GM19035 (cell line): ENCODE measurements at regions not wholly inside any gene's neighbourhood (a gene's known extent, or its start where the extent isn't known, plus 50 kb on each side); places are given as distances from the start of the nearest gene placed in this dataset.
"Not testable (repeated sequence)": the region's sequence is repeated elsewhere in the genome, so short reads cannot be mapped to it uniquely, and the experiment has no call there.

Source experiments
- ATAC-seq: cut with Tn5 transposase; IDR thresholded peaks from one replicate; pipeline ENCODE4 v1.9.1; 2021; ENCODE audit not compliant: unreplicated experiment

- ATAC-seq = no peak
Observed at GRCh38 chr3:519026-519425, 322.5 kb downstream of the CHL1 start.

- no peak for ATAC-seq
Observed at GRCh38 chr3:522888-523287, 326.3 kb downstream of the CHL1 start.

- ATAC-seq = no peak
Observed at GRCh38 chr3:525415-525814, 328.9 kb downstream of the CHL1 start.

GRCh38 chr3:535566-536416 is 339.2 kb downstream of the CHL1 start:
- no peak for ATAC-seq

GRCh38 chr3:536417-536813 is 339.9 kb downstream of the CHL1 start:
- ATAC-seq = no peak

GRCh38 chr3:541062-541801 is 344.7 kb downstream of the CHL1 start:
- no peak for ATAC-seq

- ATAC-seq = no peak
Observed at GRCh38 chr3:542021-542420, 345.5 kb downstream of the CHL1 start.

GRCh38 chr3:549636-550035 is 353.1 kb downstream of the CHL1 start:
- ATAC-seq = no peak

- no peak for ATAC-seq
Observed at GRCh38 chr3:550471-550870, 353.9 kb downstream of the CHL1 start.

GRCh38 chr3:557972-558371 is 361.4 kb downstream of the CHL1 start:
- ATAC-seq = peak; percentile 99

- ATAC-seq = no peak
Observed at GRCh38 chr3:567488-568185, 371.1 kb downstream of the CHL1 start.

- ATAC-seq = not testable (repeated sequence)
Observed at GRCh38 chr3:579529-579928, 383.0 kb downstream of the CHL1 start.

GRCh38 chr3:589066-589465 is 392.5 kb downstream of the CHL1 start:
- ATAC-seq = not testable (repeated sequence)

- peak; percentile 63 for ATAC-seq
Observed at GRCh38 chr3:597304-597703, 400.7 kb downstream of the CHL1 start.

- ATAC-seq = not testable (repeated sequence)
Observed at GRCh38 chr3:597746-598145, 401.2 kb downstream of the CHL1 start.

GRCh38 chr3:607480-607879 is 410.9 kb downstream of the CHL1 start:
- ATAC-seq = not testable (repeated sequence)

- no peak for ATAC-seq
Observed at GRCh38 chr3:621714-622113, 425.2 kb downstream of the CHL1 start.

GRCh38 chr3:622314-622713 is 425.8 kb downstream of the CHL1 start:
- ATAC-seq = no peak

GRCh38 chr3:623914-624545 is 427.5 kb downstream of the CHL1 start:
- ATAC-seq = no peak

- ATAC-seq = peak; percentile 77
Observed at GRCh38 chr3:632571-633170, 436.1 kb downstream of the CHL1 start.

GRCh38 chr3:634511-634910 is 437.9 kb downstream of the CHL1 start:
- no peak for ATAC-seq
